GM23338 (cell line): ENCODE measurements at regions not wholly inside any gene's neighbourhood (a gene's known extent, or its start where the extent isn't known, plus 50 kb on each side); places are given as distances from the start of the nearest gene placed in this dataset.
A peak's percentile ranks its signal among the peaks of the same experiment; 100 is the strongest.

Experiments used
- ATAC-seq: fragments of 200-7000 bp; cut with Tn5 transposase; 3 replicates; pipeline ENCODE4 v1.9.1; 2020
- DNase-seq: peaks from one replicate; pipeline ENCODE4 v3.0.0-alpha.2; 2015; ENCODE audit warnings: low spot score
- H2AFZ ChIP-seq: fragments of 200-600 bp; sonication (generic); 2 replicates; pipeline ENCODE4 v1.8.0; 2016; ENCODE audit warnings: antibody characterized with exemption, mild to moderate bottlenecking, moderate library complexity
- H3F3A ChIP-seq: fragments of 200-600 bp; sonication (generic); replicated peaks from 2 replicates; pipeline ENCODE4 v1.8.0; 2017; ENCODE audit warnings: antibody characterized with exemption, mixed run types, low read depth
- H3K27ac ChIP-seq: fragments of 200-600 bp; sonication (generic); 2 replicates; pipeline ENCODE4 v1.6.1; 2016; ENCODE audit warnings: low read depth
- H3K27me3 ChIP-seq: fragments of 200-600 bp; sonication (generic); 2 replicates; pipeline ENCODE4 v1.8.0; 2016; ENCODE audit warnings: mild to moderate bottlenecking, mixed run types, moderate library complexity; ENCODE audit not compliant: insufficient read depth
- H3K36me3 ChIP-seq: fragments of 200-600 bp; sonication (generic); 2 replicates; pipeline ENCODE4 v1.8.0; 2016; ENCODE audit warnings: mild to moderate bottlenecking; ENCODE audit not compliant: insufficient read depth
- H3K4me1 ChIP-seq: fragments of 200-600 bp; sonication (generic); 2 replicates; pipeline ENCODE4 v1.8.0; 2016; ENCODE audit warnings: mild to moderate bottlenecking, moderate library complexity; ENCODE audit not compliant: insufficient read depth
- H3K4me2 ChIP-seq: fragments of 200-600 bp; sonication (generic); 2 replicates; pipeline ENCODE4 v1.7.1; 2017; ENCODE audit warnings: mixed run types
- H3K4me3 ChIP-seq: fragments of 200-600 bp; sonication (generic); 2 replicates; pipeline ENCODE4 v1.6.1; 2016; ENCODE audit warnings: mixed run types
- H3K79me2 ChIP-seq: fragments of 200-600 bp; sonication (generic); replicated peaks from 2 replicates; pipeline ENCODE4 v1.8.0; 2017; ENCODE audit warnings: mild to moderate bottlenecking; ENCODE audit not compliant: insufficient read depth
- H3K9me2 ChIP-seq: fragments of 200-600 bp; sonication (generic); 2 replicates; pipeline ENCODE4 v1.8.0; 2017; ENCODE audit not compliant: insufficient read depth
- H4K20me1 ChIP-seq: fragments of 200-600 bp; sonication (generic); replicated peaks from 2 replicates; pipeline ENCODE4 v1.8.0; 2017; ENCODE audit warnings: mild to moderate bottlenecking; ENCODE audit not compliant: insufficient read depth
- H3K27ac Mint-ChIP-seq: 2 replicates; pipeline ENCODE4 v1.8.0; 2020; ENCODE audit warnings: inconsistent platforms, mild to moderate bottlenecking, moderate library complexity, mixed read lengths
- H3K27me3 Mint-ChIP-seq: 3 replicates; pipeline ENCODE4 v1.8.0; 2022; ENCODE audit warnings: low read depth, mild to moderate bottlenecking, moderate library complexity, mixed read lengths, inconsistent platforms; ENCODE audit not compliant: insufficient read depth, poor library complexity
- H3K36me3 Mint-ChIP-seq: 3 replicates; pipeline ENCODE4 v1.8.0; 2021; ENCODE audit warnings: low read depth, mild to moderate bottlenecking, inconsistent platforms, moderate library complexity, mixed read lengths
- H3K4me1 Mint-ChIP-seq: 3 replicates; pipeline ENCODE4 v1.8.0; 2020; ENCODE audit warnings: mild to moderate bottlenecking, inconsistent platforms, mixed read lengths
- H3K4me3 Mint-ChIP-seq: 3 replicates; pipeline ENCODE4 v1.8.0; 2021; ENCODE audit warnings: moderate library complexity, mild to moderate bottlenecking, inconsistent platforms, mixed read lengths
- H3K9me3 Mint-ChIP-seq: 3 replicates; pipeline ENCODE4 v1.8.0; 2020; ENCODE audit warnings: moderate library complexity, mild to moderate bottlenecking, inconsistent platforms, mixed read lengths
- CREB1 ChIP-seq: fragments of 250-450 bp; sonication (Bioruptor Pico); IDR thresholded peaks from 2 replicates; pipeline ENCODE4 v1.5.0; 2020; ENCODE audit warnings: low read depth, mild to moderate bottlenecking, moderate library complexity
- EZH2phosphoT487 ChIP-seq: fragments of 200-600 bp; sonication (generic); IDR thresholded peaks from one replicate; pipeline ENCODE4 v1.8.1; 2018; ENCODE audit warnings: antibody characterized with exemption; ENCODE audit not compliant: unreplicated experiment
- STAT1 ChIP-seq: IDR thresholded peaks from one replicate; pipeline ENCODE4 v1.6.1; 2016; ENCODE audit warnings: antibody characterized with exemption; ENCODE audit not compliant: unreplicated experiment
- TF ChIP-seq, protein P1 (sequence below): IDR thresholded peaks from one replicate; pipeline ENCODE4 v1.6.1; 2018; ENCODE audit warnings: antibody characterized with exemption; ENCODE audit not compliant: unreplicated experiment
- TF ChIP-seq, protein P2 (sequence below): IDR thresholded peaks from 2 replicates; pipeline ENCODE4 v1.6.1; 2016; ENCODE audit warnings: antibody characterized with exemption
- TF ChIP-seq, protein P3 (sequence below), 2 experiments: fragments of 200-600 bp in 1 of 2; sonication (generic) in 1 of 2; conservative IDR thresholded peaks; 2 replicates each; pipeline versions ENCODE4 v1.5.1 to v1.6.1; 2016 to 2017; ENCODE audit warnings: antibody characterized with exemption in 2 of 2, low read depth in 2 of 2, mild to moderate bottlenecking in 2 of 2, moderate library complexity in 1 of 2

DNA sequence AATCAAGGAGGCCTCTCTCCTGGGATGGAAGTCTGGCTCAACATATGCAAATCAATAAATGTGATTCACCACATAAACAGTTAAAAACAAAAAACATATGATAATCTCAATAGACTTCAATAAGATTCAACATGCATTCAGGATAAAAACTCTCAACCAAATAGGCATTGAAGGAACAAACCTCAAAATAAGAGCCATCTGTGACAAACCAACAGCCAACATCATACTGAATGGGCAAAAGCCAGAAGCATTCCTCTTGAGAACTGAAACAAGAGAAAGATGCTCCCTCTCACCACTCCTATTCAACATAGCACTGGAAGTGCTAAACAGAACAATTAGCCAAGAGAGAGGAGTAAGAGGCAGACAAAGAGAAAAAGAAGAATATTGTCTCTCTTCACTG is 54.0 kb upstream of the SEZ6L start:
- no peak overlapping the region for H3K4me3 ChIP-seq
- peak; percentile 52; the same call in 2 of the 3 replicates for ATAC-seq
- H3K4me3 Mint-ChIP-seq, result no peak overlapping the region
- no peaks in the 10 kb centered on the region for H3K79me2 ChIP-seq
- H2AFZ ChIP-seq, result no peak overlapping the region
- peaks cover 7% of the 10 kb centered on the region; the same call in 2 of the 3 replicates for H3K9me3 Mint-ChIP-seq
- no peaks in the 10 kb centered on the region for H3K27me3 ChIP-seq
- H4K20me1 ChIP-seq, result no peaks in the 10 kb centered on the region
- TF ChIP-seq EZH2phosphoT487, result no peak
- TF ChIP-seq STAT1, result no peak
- TF ChIP-seq, protein P1, sequence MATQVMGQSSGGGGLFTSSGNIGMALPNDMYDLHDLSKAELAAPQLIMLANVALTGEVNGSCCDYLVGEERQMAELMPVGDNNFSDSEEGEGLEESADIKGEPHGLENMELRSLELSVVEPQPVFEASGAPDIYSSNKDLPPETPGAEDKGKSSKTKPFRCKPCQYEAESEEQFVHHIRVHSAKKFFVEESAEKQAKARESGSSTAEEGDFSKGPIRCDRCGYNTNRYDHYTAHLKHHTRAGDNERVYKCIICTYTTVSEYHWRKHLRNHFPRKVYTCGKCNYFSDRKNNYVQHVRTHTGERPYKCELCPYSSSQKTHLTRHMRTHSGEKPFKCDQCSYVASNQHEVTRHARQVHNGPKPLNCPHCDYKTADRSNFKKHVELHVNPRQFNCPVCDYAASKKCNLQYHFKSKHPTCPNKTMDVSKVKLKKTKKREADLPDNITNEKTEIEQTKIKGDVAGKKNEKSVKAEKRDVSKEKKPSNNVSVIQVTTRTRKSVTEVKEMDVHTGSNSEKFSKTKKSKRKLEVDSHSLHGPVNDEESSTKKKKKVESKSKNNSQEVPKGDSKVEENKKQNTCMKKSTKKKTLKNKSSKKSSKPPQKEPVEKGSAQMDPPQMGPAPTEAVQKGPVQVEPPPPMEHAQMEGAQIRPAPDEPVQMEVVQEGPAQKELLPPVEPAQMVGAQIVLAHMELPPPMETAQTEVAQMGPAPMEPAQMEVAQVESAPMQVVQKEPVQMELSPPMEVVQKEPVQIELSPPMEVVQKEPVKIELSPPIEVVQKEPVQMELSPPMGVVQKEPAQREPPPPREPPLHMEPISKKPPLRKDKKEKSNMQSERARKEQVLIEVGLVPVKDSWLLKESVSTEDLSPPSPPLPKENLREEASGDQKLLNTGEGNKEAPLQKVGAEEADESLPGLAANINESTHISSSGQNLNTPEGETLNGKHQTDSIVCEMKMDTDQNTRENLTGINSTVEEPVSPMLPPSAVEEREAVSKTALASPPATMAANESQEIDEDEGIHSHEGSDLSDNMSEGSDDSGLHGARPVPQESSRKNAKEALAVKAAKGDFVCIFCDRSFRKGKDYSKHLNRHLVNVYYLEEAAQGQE, result no peak
- TF ChIP-seq, protein P2, sequence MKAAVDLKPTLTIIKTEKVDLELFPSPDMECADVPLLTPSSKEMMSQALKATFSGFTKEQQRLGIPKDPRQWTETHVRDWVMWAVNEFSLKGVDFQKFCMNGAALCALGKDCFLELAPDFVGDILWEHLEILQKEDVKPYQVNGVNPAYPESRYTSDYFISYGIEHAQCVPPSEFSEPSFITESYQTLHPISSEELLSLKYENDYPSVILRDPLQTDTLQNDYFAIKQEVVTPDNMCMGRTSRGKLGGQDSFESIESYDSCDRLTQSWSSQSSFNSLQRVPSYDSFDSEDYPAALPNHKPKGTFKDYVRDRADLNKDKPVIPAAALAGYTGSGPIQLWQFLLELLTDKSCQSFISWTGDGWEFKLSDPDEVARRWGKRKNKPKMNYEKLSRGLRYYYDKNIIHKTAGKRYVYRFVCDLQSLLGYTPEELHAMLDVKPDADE, result no peak
- TF ChIP-seq, protein P3, sequence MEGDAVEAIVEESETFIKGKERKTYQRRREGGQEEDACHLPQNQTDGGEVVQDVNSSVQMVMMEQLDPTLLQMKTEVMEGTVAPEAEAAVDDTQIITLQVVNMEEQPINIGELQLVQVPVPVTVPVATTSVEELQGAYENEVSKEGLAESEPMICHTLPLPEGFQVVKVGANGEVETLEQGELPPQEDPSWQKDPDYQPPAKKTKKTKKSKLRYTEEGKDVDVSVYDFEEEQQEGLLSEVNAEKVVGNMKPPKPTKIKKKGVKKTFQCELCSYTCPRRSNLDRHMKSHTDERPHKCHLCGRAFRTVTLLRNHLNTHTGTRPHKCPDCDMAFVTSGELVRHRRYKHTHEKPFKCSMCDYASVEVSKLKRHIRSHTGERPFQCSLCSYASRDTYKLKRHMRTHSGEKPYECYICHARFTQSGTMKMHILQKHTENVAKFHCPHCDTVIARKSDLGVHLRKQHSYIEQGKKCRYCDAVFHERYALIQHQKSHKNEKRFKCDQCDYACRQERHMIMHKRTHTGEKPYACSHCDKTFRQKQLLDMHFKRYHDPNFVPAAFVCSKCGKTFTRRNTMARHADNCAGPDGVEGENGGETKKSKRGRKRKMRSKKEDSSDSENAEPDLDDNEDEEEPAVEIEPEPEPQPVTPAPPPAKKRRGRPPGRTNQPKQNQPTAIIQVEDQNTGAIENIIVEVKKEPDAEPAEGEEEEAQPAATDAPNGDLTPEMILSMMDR (conservative IDR thresholded peaks at IDR 0.05; ENCODE audit: low read depth in 2 of 2), result no peak
- TF ChIP-seq CREB1, result no peak
- DNase-seq, result peak; percentile 14
- H3F3A ChIP-seq, result no peaks in the 10 kb centered on the region
- H3K27me3 Mint-ChIP-seq, result peaks cover 6% of the 10 kb centered on the region
- no peak overlapping the region for H3K4me2 ChIP-seq
- no peaks in the 10 kb centered on the region for H3K4me1 ChIP-seq
- no peaks in the 10 kb centered on the region; the same call in 2 of the 3 replicates for H3K36me3 Mint-ChIP-seq
- H3K36me3 ChIP-seq, result no peaks in the 10 kb centered on the region
- H3K27ac ChIP-seq, result no peak overlapping the region
- peaks cover 10% of the 10 kb centered on the region for H3K4me1 Mint-ChIP-seq
- H3K9me2 ChIP-seq, result no peaks in the 10 kb centered on the region
- H3K27ac Mint-ChIP-seq, result no peak overlapping the region
